ENCODE measurements at regions not wholly inside any gene's neighbourhood (a gene's known extent, or its start where the extent isn't known, plus 50 kb on each side); places are given as distances from the start of the nearest gene placed in this dataset.

DNA sequence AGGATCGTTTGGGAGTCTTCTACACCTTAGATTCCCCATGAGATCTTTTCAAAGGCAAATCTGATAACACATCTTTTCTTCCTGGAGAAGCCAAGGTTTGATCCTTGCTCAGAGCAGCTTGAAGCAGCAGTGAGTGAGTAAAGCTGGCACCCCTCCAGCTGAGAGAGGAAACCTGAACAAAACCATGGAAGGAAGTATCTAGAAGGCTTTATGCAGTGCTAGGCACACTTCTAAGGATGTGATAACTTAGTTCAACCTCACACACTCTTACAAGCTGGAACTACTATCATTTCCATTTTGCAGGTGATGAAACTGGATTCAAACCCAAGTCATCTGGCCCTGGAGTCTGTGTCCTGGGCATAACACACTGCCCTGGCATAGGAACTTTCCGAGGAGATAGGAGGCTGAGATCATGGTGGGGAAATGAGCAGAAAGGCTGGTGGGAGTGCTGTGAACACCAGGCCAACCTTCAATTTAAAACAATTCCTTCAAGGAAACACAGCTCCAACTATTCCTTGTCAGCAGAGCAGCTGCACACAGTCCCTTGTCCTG lies 71.2 kb downstream of the CTAGE1 start:
- ATAC-seq (ENCODE audit: insufficient read depth, low FRiP score) (peak; percentile 2), DNase-seq (peak; percentile 57 to 85 (median 74))
- Histone ChIP-seq H3K27ac (ENCODE audit: low read depth in 1 of 2, low read length in 1 of 2) (peak overlapping the region; percentile 82 to 95), H3K36me3 (ENCODE audit: control insufficient read depth in 4 of 4, insufficient read depth in 4 of 4, low read length in 4 of 4) (no peaks in the 10 kb centered on the region), H3K9me3 (ENCODE audit: control insufficient read depth in 4 of 4, insufficient read depth in 3 of 4, low read length in 3 of 4) (no peaks in the 10 kb centered on the region), H3K9ac (ENCODE audit: insufficient read depth in 1 of 2, low read length in 2 of 2) (peak overlapping the region in 1 of 2 donors; percentile 23), H3K27me3 (ENCODE audit: control insufficient read depth in 3 of 3, insufficient read depth in 3 of 3, low read length in 2 of 3) (peaks cover 0 to 23% (median 0%) of the 10 kb centered on the region in 3 donors), H3K4me3 (no peak overlapping the region), H3K4me1 (ENCODE audit: control insufficient read depth in 5 of 5, insufficient read depth in 5 of 5, low read length in 5 of 5) (peaks cover 11 to 62% (median 14%) of the 10 kb centered on the region in 5 donors)
- TF ChIP-seq, protein P1, sequence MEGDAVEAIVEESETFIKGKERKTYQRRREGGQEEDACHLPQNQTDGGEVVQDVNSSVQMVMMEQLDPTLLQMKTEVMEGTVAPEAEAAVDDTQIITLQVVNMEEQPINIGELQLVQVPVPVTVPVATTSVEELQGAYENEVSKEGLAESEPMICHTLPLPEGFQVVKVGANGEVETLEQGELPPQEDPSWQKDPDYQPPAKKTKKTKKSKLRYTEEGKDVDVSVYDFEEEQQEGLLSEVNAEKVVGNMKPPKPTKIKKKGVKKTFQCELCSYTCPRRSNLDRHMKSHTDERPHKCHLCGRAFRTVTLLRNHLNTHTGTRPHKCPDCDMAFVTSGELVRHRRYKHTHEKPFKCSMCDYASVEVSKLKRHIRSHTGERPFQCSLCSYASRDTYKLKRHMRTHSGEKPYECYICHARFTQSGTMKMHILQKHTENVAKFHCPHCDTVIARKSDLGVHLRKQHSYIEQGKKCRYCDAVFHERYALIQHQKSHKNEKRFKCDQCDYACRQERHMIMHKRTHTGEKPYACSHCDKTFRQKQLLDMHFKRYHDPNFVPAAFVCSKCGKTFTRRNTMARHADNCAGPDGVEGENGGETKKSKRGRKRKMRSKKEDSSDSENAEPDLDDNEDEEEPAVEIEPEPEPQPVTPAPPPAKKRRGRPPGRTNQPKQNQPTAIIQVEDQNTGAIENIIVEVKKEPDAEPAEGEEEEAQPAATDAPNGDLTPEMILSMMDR (IDR thresholded peaks at IDR 0.05; ENCODE audit: control extremely low read depth, extremely low read depth): no peak
- 19 to 23% methylated on average over 2 of the region's 2 CpGs for WGBS, 2 donors

DNA sequence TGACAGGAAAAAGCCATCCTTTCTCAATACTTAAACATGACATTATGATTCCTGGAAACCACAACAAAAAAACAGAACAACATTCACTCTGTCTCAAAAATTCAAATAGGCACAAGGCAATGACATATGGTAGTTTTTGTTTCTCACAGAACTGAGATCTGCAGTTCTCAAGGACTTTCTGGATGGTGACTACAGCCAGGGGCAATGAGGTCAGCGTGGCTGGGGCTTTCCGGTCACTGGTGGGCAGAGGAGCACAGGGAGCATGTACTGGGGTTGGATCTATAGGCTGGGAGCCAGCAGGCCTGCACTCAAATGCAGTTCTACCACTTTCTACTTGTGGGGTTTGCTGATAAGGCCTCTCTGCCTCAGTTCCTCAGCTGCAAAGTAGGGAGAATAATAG lies 72.0 kb downstream of the CTAGE1 start:
- H3K27ac ChIP-seq (ENCODE audit: low read depth in 1 of 2, low read length in 1 of 2): peak overlapping the region; percentile 51 to 95
- peaks cover 0 to 18% (median 0%) of the 10 kb centered on the region in 3 donors for H3K27me3 ChIP-seq (ENCODE audit: control insufficient read depth in 3 of 3, insufficient read depth in 3 of 3, low read length in 2 of 3)
- no peaks in the 10 kb centered on the region for H3K9me3 ChIP-seq (ENCODE audit: control insufficient read depth in 4 of 4, insufficient read depth in 3 of 4, low read length in 3 of 4)
- no peak for DNase-seq
- TF ChIP-seq, protein P1 (IDR thresholded peaks at IDR 0.05; ENCODE audit: control extremely low read depth, extremely low read depth): no peak
- no peaks in the 10 kb centered on the region for H3K36me3 ChIP-seq (ENCODE audit: control insufficient read depth in 4 of 4, insufficient read depth in 4 of 4, low read length in 4 of 4)
- ATAC-seq (ENCODE audit: insufficient read depth, low FRiP score): no peak
- H3K9ac ChIP-seq (ENCODE audit: insufficient read depth in 1 of 2, low read length in 2 of 2): no peak overlapping the region
- 38 to 67% methylated on average over 2 of the region's 2 CpGs for WGBS, 2 donors
- peaks cover 11 to 66% (median 14%) of the 10 kb centered on the region in 5 donors for H3K4me1 ChIP-seq (ENCODE audit: control insufficient read depth in 5 of 5, insufficient read depth in 5 of 5, low read length in 5 of 5)
- H3K4me3 ChIP-seq: no peak overlapping the region

DNA sequence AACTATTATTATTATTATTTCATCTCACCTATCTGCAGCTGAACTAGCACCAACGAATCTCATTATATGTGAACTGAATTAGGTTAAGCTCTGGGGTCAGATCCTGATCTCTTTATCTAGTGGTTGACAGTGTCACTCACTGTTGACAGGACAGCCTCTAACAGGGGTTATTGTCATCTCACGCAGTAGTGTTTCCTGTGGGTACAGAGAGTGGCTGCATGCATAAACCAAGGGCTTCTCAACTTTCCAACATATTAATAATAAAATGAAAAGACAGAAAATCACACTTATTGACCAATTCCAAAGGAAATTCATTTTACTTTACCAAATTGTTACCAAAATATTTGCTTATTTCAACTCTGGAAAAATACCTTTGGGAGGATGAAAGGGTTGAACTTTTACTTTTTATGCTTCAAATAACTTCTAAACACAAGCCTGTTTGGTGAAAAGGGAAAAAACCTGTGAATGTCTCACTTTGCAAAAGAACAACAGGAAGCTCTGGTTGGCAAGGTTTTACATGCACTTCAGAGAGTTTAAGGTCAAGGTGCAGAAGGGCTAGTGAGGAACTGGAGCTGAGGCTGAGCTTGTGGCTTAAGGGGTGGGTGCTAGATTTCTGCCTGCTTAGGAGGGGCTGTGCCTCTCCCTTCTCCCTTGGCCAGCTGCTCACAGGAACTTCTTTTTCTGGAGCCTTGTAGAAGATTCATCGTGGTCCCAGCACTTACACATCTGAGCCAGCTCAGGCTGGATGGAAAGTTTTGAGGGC lies 72.6 kb downstream of the CTAGE1 start:
- Histone ChIP-seq H3K4me3 (no peak overlapping the region), H3K9ac (ENCODE audit: insufficient read depth in 1 of 2, low read length in 2 of 2) (no peak overlapping the region), H3K27me3 (ENCODE audit: control insufficient read depth in 3 of 3, insufficient read depth in 3 of 3, low read length in 2 of 3) (peaks cover 0 to 12% (median 0%) of the 10 kb centered on the region in 3 donors), H3K4me1 (ENCODE audit: control insufficient read depth in 5 of 5, insufficient read depth in 5 of 5, low read length in 5 of 5) (peaks cover 11 to 68% (median 16%) of the 10 kb centered on the region in 5 donors), H3K9me3 (ENCODE audit: control insufficient read depth in 4 of 4, insufficient read depth in 3 of 4, low read length in 3 of 4) (peaks cover 0 to 1% (median 0%) of the 10 kb centered on the region in 4 donors), H3K27ac (ENCODE audit: low read depth in 1 of 2, low read length in 1 of 2) (peak overlapping the region; percentile 41 to 68), H3K36me3 (ENCODE audit: control insufficient read depth in 4 of 4, insufficient read depth in 4 of 4, low read length in 4 of 4) (no peaks in the 10 kb centered on the region)
- no peak for ATAC-seq (ENCODE audit: insufficient read depth, low FRiP score)
- no peak for DNase-seq
- 52 to 54% methylated on average over 3 of the region's 3 CpGs for WGBS, 2 donors
- TF ChIP-seq, protein P1 (IDR thresholded peaks at IDR 0.05; ENCODE audit: control extremely low read depth, extremely low read depth): no peak
